ENCODE measurements at regions not wholly inside any gene's neighbourhood (a gene's known extent, or its start where the extent isn't known, plus 50 kb on each side); places are given as distances from the start of the nearest gene placed in this dataset.

DNA sequence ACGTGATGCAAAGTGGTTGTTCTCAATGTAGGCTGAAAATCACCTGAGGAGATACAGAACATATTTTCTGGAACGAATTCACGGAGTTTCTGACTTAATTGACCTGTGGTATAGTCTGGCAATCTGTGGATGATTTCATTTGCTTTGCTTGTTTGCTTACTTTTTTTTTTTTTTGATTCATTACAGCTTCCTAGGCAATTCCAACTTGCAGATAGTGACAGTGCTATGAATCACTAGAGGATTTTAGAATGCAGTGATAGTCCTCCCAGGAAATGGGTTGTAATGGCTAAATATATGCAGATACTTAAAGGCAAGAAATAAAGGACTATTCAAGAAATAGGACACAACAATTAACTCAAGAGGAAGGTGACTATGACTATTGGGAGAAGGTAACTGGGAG lies 1378.1 kb upstream of the PRMT6 start:
- TF ChIP-seq, protein P1, sequence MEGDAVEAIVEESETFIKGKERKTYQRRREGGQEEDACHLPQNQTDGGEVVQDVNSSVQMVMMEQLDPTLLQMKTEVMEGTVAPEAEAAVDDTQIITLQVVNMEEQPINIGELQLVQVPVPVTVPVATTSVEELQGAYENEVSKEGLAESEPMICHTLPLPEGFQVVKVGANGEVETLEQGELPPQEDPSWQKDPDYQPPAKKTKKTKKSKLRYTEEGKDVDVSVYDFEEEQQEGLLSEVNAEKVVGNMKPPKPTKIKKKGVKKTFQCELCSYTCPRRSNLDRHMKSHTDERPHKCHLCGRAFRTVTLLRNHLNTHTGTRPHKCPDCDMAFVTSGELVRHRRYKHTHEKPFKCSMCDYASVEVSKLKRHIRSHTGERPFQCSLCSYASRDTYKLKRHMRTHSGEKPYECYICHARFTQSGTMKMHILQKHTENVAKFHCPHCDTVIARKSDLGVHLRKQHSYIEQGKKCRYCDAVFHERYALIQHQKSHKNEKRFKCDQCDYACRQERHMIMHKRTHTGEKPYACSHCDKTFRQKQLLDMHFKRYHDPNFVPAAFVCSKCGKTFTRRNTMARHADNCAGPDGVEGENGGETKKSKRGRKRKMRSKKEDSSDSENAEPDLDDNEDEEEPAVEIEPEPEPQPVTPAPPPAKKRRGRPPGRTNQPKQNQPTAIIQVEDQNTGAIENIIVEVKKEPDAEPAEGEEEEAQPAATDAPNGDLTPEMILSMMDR (IDR thresholded peaks at IDR 0.05), result no peak
- TF ChIP-seq EZH2 (IDR thresholded peaks at IDR 0.05) (no peak), EZH2phosphoT487 (IDR thresholded peaks at IDR 0.05) (no peak)
